Endothelial cell (in vitro differentiated cells): ENCODE measurements at regions not wholly inside any gene's neighbourhood (a gene's known extent, or its start where the extent isn't known, plus 50 kb on each side); places are given as distances from the start of the nearest gene placed in this dataset.

ENCODE experiments used
- DNase-seq: peaks from one replicate; pipeline ENCODE4 v3.0.0; 2021; ENCODE audit warnings: low spot score
- H3K27ac Mint-ChIP-seq: one replicate; pipeline ENCODE4 v1.8.0; 2021; ENCODE audit warnings: mixed read lengths, inconsistent platforms; ENCODE audit not compliant: unreplicated experiment
- H3K27me3 Mint-ChIP-seq: one replicate; pipeline ENCODE4 v1.8.0; 2021; ENCODE audit warnings: mild to moderate bottlenecking, moderate library complexity, mixed read lengths, inconsistent platforms; ENCODE audit not compliant: unreplicated experiment
- H3K36me3 Mint-ChIP-seq: one replicate; pipeline ENCODE4 v1.8.0; 2021; ENCODE audit warnings: mild to moderate bottlenecking, low read depth, mixed read lengths, inconsistent platforms; ENCODE audit not compliant: unreplicated experiment
- H3K4me1 Mint-ChIP-seq: one replicate; pipeline ENCODE4 v1.8.0; 2021; ENCODE audit warnings: mild to moderate bottlenecking, mixed read lengths, inconsistent platforms; ENCODE audit not compliant: unreplicated experiment
- H3K4me3 Mint-ChIP-seq: one replicate; pipeline ENCODE4 v1.8.0; 2021; ENCODE audit warnings: mild to moderate bottlenecking, mixed read lengths, inconsistent platforms; ENCODE audit not compliant: unreplicated experiment
- H3K9me3 Mint-ChIP-seq: one replicate; pipeline ENCODE4 v1.8.0; 2021; ENCODE audit warnings: mixed read lengths, inconsistent platforms; ENCODE audit not compliant: unreplicated experiment
- TF ChIP-seq, protein P1 (sequence below): fragments of 200-600 bp; sonication (generic); IDR thresholded peaks from one replicate; pipeline ENCODE4 v1.5.0; 2021; ENCODE audit warnings: antibody characterized with exemption; ENCODE audit not compliant: unreplicated experiment

DNA sequence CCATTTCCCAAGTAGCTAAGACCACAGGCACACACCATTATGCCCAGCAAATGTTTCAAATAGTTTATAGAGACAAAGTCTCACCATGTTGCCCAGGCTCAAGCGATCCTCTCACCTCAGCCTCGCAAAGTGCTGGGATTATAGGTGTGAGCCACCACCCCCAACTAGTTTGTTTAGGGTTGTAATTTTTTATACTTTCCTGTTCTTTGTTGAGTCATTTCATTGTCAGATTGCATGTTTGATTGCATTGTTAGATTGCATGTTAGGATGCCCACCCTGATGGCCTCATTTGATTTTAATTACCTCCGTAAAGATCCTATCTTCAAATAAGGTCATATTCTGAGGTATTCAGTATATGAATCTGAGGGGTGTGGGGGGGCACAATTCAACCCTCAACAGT lies 73.3 kb upstream of the SASH1 start:
- H3K27me3 Mint-ChIP-seq, result no peaks in the 10 kb centered on the region
- H3K36me3 Mint-ChIP-seq, result no peaks in the 10 kb centered on the region
- H3K4me3 Mint-ChIP-seq, result no peak overlapping the region
- no peak overlapping the region for H3K27ac Mint-ChIP-seq
- DNase-seq, result no peak
- peaks cover 10% of the 10 kb centered on the region for H3K4me1 Mint-ChIP-seq
- H3K9me3 Mint-ChIP-seq, result no peaks in the 10 kb centered on the region
- TF ChIP-seq, protein P1, sequence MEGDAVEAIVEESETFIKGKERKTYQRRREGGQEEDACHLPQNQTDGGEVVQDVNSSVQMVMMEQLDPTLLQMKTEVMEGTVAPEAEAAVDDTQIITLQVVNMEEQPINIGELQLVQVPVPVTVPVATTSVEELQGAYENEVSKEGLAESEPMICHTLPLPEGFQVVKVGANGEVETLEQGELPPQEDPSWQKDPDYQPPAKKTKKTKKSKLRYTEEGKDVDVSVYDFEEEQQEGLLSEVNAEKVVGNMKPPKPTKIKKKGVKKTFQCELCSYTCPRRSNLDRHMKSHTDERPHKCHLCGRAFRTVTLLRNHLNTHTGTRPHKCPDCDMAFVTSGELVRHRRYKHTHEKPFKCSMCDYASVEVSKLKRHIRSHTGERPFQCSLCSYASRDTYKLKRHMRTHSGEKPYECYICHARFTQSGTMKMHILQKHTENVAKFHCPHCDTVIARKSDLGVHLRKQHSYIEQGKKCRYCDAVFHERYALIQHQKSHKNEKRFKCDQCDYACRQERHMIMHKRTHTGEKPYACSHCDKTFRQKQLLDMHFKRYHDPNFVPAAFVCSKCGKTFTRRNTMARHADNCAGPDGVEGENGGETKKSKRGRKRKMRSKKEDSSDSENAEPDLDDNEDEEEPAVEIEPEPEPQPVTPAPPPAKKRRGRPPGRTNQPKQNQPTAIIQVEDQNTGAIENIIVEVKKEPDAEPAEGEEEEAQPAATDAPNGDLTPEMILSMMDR, result no peak

DNA sequence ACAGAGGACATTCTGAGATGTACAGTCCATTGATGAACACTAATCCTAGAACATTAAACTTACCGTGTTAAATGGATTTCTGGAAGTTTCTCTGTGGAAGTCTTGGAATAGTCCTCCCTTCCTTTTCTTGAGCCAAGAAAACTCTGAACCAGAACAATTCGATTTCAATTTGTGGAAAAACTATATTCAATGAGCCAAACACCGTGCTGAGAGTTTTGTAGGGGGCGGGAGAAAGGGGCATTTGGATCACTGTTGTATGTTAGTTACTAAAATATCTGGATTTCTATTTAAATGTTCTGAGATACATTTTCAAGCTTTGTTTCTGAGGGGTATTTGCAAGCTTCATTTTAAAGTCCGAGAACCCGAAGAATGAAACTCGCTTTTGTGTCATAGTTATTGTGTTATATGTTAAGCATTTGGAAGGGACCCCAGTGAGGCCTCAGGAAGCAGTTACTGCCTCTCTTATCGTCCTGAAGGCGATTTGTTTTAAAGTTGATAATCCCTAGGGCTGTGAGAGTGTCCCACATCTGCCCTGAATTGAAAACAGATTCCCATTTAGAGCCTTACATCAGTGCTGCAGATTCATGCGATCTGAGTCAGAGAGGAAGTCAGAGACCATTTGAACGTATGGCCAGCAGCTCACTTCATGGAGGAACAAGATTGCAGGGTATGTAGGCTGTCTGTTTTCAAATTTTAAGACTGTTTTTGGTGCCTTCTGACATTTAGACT lies 70.8 kb upstream of the SASH1 start:
- DNase-seq, result no peak
- TF ChIP-seq, protein P1, result no peak
- Mint-ChIP-seq H3K36me3 (no peaks in the 10 kb centered on the region), H3K4me3 (no peak overlapping the region), H3K27me3 (no peaks in the 10 kb centered on the region), H3K4me1 (peaks cover 10% of the 10 kb centered on the region), H3K9me3 (no peaks in the 10 kb centered on the region), H3K27ac (peak overlapping the region; percentile 53)

DNA sequence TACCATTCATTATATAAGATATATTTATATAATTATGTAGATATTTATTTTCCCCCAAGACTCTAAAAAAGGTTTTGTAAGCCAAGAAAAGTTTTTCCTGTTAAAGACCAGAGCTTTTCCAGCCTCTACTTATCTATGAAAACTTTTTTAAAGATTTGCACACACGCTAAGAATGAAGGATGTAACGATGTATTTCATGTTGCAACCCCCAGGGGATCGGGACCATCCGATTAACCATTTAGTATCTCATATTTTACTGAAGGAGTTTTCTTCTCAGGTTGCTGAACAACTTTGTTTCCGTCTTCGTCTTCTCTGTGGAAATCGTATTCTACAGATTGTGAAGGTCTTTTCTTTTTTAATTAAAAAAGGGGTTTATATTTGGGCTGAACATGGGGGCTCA lies 70.0 kb upstream of the SASH1 start:
- Mint-ChIP-seq H3K27me3 (no peaks in the 10 kb centered on the region), H3K36me3 (no peaks in the 10 kb centered on the region), H3K4me3 (no peak overlapping the region), H3K4me1 (peaks cover 10% of the 10 kb centered on the region), H3K27ac (no peak overlapping the region), H3K9me3 (no peaks in the 10 kb centered on the region)
- TF ChIP-seq, protein P1, result no peak
- no peak for DNase-seq

DNA sequence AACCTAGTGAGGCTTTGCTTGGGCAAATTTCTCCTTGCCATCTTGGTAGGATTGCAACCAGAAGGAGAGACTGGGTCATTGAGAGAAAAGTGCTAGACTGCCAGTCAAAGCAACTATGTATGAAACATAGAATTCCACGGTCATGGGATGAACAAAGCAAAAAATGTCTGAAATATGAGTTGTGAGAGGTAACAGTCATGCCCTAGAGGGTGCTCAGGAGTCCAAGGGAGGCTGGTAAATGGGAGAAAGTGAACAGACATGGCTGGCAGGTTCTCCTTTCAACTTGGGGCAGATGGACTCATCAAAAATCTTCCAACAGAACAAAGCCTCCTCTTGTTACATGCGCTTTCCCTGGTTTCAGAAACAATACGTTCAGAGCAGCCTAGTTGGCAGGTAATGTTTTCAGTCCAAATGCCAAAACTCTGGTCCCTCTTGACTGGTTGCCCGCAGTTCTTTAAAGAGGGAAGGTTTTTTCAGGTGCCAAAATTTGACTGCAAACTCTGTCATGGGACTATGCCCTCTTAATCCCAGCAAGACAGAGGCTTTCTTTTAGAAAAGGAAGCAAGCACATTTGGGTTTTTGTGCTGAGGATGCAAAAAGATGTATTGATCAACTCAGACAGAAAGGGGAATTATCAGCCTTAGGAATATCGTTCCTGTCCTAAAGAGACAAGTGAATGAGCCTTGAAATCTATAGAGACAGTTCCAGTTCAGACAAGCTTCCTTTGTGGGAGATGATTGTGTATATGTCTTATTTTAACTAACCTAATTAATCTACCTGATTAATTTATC lies 68.5 kb upstream of the SASH1 start:
- H3K4me3 Mint-ChIP-seq, result no peak overlapping the region
- H3K27me3 Mint-ChIP-seq, result no peaks in the 10 kb centered on the region
- TF ChIP-seq, protein P1, result no peak
- H3K9me3 Mint-ChIP-seq, result no peaks in the 10 kb centered on the region
- DNase-seq, result no peak
- H3K27ac Mint-ChIP-seq, result no peak overlapping the region
- H3K36me3 Mint-ChIP-seq, result no peaks in the 10 kb centered on the region
- peaks cover 10% of the 10 kb centered on the region for H3K4me1 Mint-ChIP-seq

DNA sequence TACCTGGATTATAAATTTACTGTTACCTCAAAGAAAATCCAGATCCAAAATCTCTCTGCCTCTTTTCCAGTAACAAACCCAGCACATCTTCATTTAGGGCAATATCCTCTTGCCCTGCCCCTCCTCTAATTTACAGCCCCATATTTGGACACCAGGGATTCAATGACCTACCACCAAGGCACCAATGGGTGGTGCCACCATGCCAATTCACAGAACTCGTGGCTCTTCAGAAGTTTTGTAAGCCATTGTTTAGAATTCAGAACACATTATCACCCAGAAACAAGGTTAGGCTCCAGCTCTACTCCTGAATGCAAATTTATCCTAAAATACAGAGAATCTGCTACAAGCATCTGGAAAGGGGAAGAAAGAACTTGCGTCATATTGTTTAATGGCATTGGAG lies 67.8 kb upstream of the SASH1 start:
- Mint-ChIP-seq H3K9me3 (no peaks in the 10 kb centered on the region), H3K36me3 (no peaks in the 10 kb centered on the region), H3K27ac (no peak overlapping the region), H3K4me3 (no peak overlapping the region), H3K27me3 (no peaks in the 10 kb centered on the region), H3K4me1 (peaks cover 10% of the 10 kb centered on the region)
- TF ChIP-seq, protein P1, result no peak
- no peak for DNase-seq
